Erythroblast (primary cell): ENCODE measurements at regions not wholly inside any gene's neighbourhood (a gene's known extent, or its start where the extent isn't known, plus 50 kb on each side); places are given as distances from the start of the nearest gene placed in this dataset.

Source experiments
- GATA1 ChIP-seq: IDR thresholded peaks from 2 replicates; pipeline ENCODE4 v1.6.1; 2011; ENCODE audit warnings: low read depth, mild to moderate bottlenecking, control low read depth, low read length, moderate library complexity
- POLR2A ChIP-seq: IDR thresholded peaks from 2 replicates; pipeline ENCODE4 v1.6.1; 2011; ENCODE audit warnings: mild to moderate bottlenecking, low read length

GRCh38 chr4:130705023-130705422 is 1609.1 kb downstream of the C4orf33 start:
- TF ChIP-seq POLR2A = no peak
- no peak for TF ChIP-seq GATA1
